ENCODE measurements at regions not wholly inside any gene's neighbourhood (a gene's known extent, or its start where the extent isn't known, plus 50 kb on each side); places are given as distances from the start of the nearest gene placed in this dataset.

- Histone ChIP-seq H3K79me2 (ENCODE audit: insufficient read depth, low read length) (no peaks in the 10 kb centered on the region), H3K27ac (ENCODE audit: low read depth, low read length) (no peak overlapping the region), H3K36me3 (ENCODE audit: insufficient read depth, low read length) (no peaks in the 10 kb centered on the region), H2AFZ (ENCODE audit: low read length) (peak overlapping the region; percentile 66), H4K20me1 (ENCODE audit: insufficient read depth, low read length) (no peaks in the 10 kb centered on the region), H3K9me3 (ENCODE audit: low read depth, low read length) (no peaks in the 10 kb centered on the region), H3K4me2 (ENCODE audit: insufficient read depth, low read length) (no peak overlapping the region), H3K4me3 (ENCODE audit: insufficient read depth, low read length) (no peak overlapping the region), H3K27me3 (ENCODE audit: insufficient read depth, low read length) (no peaks in the 10 kb centered on the region), H3K4me1 (ENCODE audit: insufficient read depth, low read length) (peaks cover 31% of the 10 kb centered on the region)
- DNase-seq (ENCODE audit: insufficient read length, low spot score, missing footprints), result no peak
- TF ChIP-seq CTCF (IDR thresholded peaks at IDR 0.05; ENCODE audit: extremely low read depth, low read depth, low read length), result no peak
Measured at GRCh38 chr3:30263238-30263924, 343.0 kb upstream of the TGFBR2 start.

- H3K4me2 ChIP-seq (ENCODE audit: insufficient read depth, low read length), result no peak overlapping the region
- H3K4me1 ChIP-seq (ENCODE audit: insufficient read depth, low read length), result peaks cover 31% of the 10 kb centered on the region
- H3K27me3 ChIP-seq (ENCODE audit: insufficient read depth, low read length), result no peaks in the 10 kb centered on the region
- H3K9me3 ChIP-seq (ENCODE audit: low read depth, low read length), result no peaks in the 10 kb centered on the region
- H3K4me3 ChIP-seq (ENCODE audit: insufficient read depth, low read length), result no peak overlapping the region
- TF ChIP-seq CTCF (IDR thresholded peaks at IDR 0.05; ENCODE audit: extremely low read depth, low read depth, low read length), result no peak
- DNase-seq (ENCODE audit: insufficient read length, low spot score, missing footprints), result no peak
- no peaks in the 10 kb centered on the region for H3K79me2 ChIP-seq (ENCODE audit: insufficient read depth, low read length)
- no peaks in the 10 kb centered on the region for H3K36me3 ChIP-seq (ENCODE audit: insufficient read depth, low read length)
- peak overlapping the region; percentile 66 for H2AFZ ChIP-seq (ENCODE audit: low read length)
- no peak overlapping the region for H3K27ac ChIP-seq (ENCODE audit: low read depth, low read length)
- H4K20me1 ChIP-seq (ENCODE audit: insufficient read depth, low read length), result no peaks in the 10 kb centered on the region
Measured at GRCh38 chr3:30263925-30264313, 342.5 kb upstream of the TGFBR2 start.

- Histone ChIP-seq H3K9me3 (ENCODE audit: low read depth, low read length) (no peaks in the 10 kb centered on the region), H3K4me1 (ENCODE audit: insufficient read depth, low read length) (peaks cover 18% of the 10 kb centered on the region), H3K79me2 (ENCODE audit: insufficient read depth, low read length) (no peaks in the 10 kb centered on the region), H2AFZ (ENCODE audit: low read length) (no peak overlapping the region), H3K4me2 (ENCODE audit: insufficient read depth, low read length) (no peak overlapping the region), H3K36me3 (ENCODE audit: insufficient read depth, low read length) (no peaks in the 10 kb centered on the region), H3K27me3 (ENCODE audit: insufficient read depth, low read length) (no peaks in the 10 kb centered on the region), H4K20me1 (ENCODE audit: insufficient read depth, low read length) (no peaks in the 10 kb centered on the region), H3K4me3 (ENCODE audit: insufficient read depth, low read length) (no peak overlapping the region), H3K27ac (ENCODE audit: low read depth, low read length) (no peak overlapping the region)
- DNase-seq (ENCODE audit: insufficient read length, low spot score, missing footprints), result no peak
- no peak for TF ChIP-seq CTCF (IDR thresholded peaks at IDR 0.05; ENCODE audit: extremely low read depth, low read depth, low read length)
Measured at GRCh38 chr3:30266524-30266923, 339.9 kb upstream of the TGFBR2 start.

DNA sequence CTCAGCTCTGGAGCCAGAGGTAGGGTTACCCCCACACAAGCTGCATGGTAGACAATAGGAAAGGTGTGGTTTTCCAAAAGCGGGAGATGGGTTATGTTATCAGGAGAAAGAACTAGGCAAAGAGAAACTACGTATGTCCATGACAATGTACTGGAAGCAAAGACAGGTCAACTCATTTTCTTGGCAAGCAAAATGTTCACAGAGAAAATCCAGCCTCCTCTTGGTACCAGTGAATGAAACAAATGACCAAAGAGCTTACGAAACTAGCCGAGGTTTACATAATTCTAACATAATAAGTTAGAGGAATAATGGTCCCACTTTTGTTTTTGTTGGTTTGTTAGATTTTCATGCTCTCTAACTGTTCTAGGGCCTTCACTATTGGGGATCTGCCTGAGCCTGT is 338.1 kb upstream of the TGFBR2 start:
- Histone ChIP-seq H3K4me3 (ENCODE audit: insufficient read depth, low read length) (no peak overlapping the region), H3K27me3 (ENCODE audit: insufficient read depth, low read length) (no peaks in the 10 kb centered on the region), H3K79me2 (ENCODE audit: insufficient read depth, low read length) (no peaks in the 10 kb centered on the region), H3K36me3 (ENCODE audit: insufficient read depth, low read length) (no peaks in the 10 kb centered on the region), H4K20me1 (ENCODE audit: insufficient read depth, low read length) (no peaks in the 10 kb centered on the region), H3K4me2 (ENCODE audit: insufficient read depth, low read length) (no peak overlapping the region), H2AFZ (ENCODE audit: low read length) (peak overlapping the region; percentile 17), H3K4me1 (ENCODE audit: insufficient read depth, low read length) (peaks cover 4% of the 10 kb centered on the region), H3K9me3 (ENCODE audit: low read depth, low read length) (no peaks in the 10 kb centered on the region), H3K27ac (ENCODE audit: low read depth, low read length) (no peak overlapping the region)
- no peak for DNase-seq (ENCODE audit: insufficient read length, low spot score, missing footprints)
- TF ChIP-seq CTCF (IDR thresholded peaks at IDR 0.05; ENCODE audit: extremely low read depth, low read depth, low read length), result no peak
